SK-N-DZ (cell line): ENCODE measurements at regions not wholly inside any gene's neighbourhood (a gene's known extent, or its start where the extent isn't known, plus 50 kb on each side); places are given as distances from the start of the nearest gene placed in this dataset.
"Not testable (repeated sequence)": the region's sequence is repeated elsewhere in the genome, so short reads cannot be mapped to it uniquely, and the experiment has no call there.

Experiments used
- DNase-seq: peaks from one replicate; pipeline ENCODE4 v3.0.0-alpha.2; 2015; ENCODE audit warnings: low spot score

DNA sequence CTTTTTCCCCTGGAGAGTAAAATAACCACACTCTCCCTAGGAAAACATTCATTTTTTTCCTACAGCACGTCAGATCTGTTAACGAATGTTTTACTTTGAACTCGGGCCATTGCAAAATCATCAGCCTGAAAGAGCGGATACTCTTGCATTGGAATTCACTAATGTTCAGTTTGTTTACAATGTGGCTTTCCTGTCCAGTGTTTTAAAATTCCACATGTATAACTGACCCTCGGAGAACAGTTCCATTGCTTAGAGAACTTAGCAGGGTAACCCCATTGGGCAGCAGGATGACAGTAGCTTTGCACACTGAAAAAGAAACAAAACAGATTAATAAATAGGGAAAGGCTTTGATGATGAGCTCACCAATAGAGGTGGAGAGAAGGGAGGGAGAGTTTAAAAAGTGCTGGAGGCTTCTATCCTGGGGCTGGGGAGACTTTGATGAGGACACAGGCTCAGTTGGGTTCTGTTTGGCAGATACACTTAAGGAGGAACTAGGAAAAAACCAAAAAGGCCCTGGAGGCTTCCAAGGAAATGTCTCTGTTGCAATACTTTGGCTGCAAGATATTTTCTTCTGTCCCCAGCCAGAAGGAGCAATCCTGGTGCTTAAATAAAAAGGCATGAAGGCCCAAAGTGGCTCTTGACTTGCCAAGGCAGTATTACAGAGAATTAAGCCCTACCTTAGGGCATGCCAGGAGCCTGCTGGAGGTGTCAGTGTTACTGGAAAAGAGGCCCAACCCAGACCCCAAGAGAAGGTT is 143.1 kb downstream of the ARSF start:
- DNase-seq = no peak

DNA sequence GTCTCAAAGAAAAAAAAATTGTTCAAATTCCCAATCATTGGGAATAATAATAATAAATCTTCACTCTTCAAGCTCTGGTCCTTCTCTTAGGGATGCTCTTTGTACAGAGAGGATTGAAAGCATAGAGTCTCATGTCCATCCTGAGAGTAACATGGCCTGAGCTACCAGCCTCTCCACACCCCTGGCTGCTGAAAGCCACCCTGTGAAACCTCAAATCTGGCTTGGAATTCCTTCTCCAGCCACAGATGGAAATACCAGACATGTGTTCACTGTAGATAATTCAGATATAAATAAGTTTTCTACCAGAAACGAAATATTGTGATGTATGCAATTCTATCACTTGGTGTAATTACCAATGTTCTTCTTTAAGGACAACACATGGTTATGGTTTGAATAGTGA is 140.6 kb downstream of the ARSF start:
- no peak for DNase-seq

DNA sequence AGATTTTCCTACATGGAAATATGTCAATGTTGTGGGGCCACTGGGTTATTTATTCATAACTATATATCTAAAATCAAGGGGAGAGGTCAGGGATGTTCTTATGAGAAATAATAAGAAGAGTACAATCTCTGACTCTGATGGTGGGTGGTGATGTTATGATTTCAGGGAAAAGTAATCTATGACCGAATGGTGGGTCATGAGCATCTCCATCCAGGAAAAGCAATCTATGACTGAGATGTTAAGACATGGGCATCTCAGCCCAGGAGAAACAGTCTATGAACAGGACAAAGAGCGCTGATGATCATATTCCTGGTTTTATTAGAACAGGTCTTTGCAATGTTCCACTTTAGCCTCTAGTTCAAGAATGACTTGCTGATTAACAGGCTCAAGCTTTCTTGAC is 137.1 kb downstream of the ARSF start:
- DNase-seq = no peak

DNA sequence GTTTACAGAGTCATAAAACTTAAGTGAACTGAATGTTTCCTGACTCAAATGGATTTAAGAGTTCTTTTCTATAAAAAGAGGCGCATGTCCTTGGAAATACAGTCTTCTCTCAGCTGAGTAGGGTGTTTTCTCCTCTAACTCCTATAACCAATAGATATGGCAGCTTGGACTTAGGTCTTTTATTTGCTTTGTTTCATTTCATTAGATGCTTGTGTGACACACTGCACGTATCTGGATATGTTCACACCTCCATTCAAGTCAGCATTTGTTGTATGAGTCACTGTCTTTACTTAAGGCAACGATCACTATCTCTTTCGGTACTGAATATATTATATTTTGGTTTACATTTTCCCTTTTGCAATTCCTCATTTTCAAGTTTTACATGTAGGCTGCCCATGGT is 136.6 kb downstream of the ARSF start:
- DNase-seq = no peak

DNA sequence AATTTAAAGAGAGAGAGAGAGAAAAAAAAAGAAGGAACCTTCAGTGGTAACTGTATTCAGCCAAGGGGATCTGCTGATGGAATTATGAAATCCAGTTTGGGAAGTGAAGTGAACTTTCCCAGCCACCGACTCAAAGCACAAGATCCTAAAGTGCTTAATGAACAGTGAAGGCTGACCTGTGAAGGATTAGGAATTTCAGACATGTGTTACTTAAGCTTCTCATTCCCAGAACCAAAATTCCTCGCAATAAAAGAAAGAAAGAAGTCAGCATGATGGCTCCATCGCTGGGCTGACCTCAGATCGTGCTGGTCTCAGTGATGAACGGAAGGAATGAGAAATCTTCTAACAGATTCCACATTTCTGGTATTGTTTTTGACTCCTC is 135.2 kb downstream of the ARSF start:
- DNase-seq = no peak

DNA sequence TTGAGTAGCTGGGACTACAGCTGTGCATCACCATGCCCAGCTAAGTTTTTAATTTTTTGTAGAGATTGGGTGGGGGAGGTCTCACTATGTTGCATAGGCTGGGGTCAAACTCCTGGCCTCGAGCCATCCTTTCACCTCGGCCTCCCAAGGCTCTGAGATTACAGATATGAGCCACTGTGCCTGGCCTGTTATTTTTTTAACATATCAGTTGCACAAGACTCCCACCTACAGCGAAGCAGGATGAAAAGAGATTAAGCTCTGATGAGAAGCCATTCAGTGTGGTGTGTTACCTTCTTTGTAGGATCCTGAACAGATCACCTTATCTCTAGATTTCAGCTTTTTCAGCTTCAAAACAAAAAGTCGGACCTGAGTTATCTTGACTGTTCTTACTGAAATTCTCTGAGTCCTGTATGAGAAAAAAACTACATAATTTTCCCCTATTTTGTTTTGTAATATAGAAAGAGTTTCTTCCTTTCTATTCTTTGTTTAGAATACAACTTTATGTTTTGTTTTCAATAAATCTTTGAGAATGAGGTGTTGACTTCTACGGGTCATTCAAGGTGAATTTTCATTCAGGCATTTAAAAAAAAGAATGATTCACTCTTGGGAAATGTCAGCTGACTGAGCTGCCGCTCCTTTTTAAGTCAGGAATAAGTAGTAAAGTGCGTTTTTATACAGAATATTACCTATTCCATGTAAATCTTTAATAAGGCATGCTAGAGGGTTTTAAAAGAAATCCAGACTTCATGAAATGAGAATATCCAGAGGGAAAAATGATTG is 134.6 kb downstream of the ARSF start:
- DNase-seq = no peak

DNA sequence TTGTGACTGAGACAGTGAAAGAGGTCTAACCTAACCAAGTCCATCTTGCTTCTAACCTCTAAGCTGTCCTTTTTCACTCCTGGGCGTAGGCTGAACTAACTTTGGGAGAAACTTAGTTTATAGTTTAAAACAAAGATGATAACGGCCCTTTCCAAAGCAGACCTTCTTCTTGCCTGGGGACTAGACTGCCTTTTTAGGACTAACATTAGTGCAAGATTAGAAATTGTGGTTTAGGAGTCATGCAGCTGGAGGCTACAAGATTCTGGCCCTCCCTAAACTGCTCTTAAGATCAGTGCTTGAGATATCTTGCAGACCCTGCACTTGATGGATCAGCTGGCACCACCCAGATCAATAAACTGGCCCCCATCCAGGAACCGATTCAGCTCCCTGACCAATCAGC is 130.9 kb downstream of the ARSF start:
- not testable (repeated sequence) for DNase-seq

DNA sequence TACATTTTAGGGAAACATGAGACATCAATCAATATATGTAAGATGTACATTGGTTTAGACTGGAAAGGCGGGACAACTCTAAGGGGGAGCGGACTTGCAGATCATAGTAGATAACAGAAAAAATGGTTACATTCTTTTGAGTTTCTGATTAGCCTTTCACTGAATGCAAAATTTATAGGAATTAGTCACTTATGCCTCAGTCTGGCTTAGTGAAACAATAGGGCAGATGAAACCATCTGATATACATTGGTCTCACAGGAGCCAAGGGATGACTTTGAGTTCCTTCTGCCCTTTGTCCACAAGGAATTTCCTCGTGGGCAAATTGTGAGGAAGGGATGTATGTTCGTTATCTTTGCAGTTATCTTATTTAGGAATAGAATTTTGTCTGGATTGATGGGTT is 128.2 kb downstream of the ARSF start:
- DNase-seq = no peak

DNA sequence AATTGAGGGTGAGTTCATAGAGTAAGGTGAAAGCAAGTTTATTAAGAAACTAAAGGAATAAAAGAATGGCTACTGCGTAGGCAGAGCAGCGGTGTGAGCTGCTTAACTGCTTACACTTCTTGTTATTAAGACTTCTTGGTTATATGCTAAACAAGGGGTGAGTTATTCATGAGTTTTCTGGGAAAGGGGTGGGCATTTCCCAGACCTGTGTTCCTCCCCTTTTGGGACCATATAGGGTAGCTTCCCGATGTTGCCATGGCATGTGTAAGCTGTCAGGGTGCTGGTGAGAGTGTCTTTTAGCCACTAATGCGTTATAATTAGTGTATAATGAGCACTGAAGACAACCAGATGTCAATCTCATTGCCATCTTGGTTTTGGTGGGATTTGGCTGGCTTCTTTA is 126.5 kb downstream of the ARSF start:
- DNase-seq = peak; percentile 26

DNA sequence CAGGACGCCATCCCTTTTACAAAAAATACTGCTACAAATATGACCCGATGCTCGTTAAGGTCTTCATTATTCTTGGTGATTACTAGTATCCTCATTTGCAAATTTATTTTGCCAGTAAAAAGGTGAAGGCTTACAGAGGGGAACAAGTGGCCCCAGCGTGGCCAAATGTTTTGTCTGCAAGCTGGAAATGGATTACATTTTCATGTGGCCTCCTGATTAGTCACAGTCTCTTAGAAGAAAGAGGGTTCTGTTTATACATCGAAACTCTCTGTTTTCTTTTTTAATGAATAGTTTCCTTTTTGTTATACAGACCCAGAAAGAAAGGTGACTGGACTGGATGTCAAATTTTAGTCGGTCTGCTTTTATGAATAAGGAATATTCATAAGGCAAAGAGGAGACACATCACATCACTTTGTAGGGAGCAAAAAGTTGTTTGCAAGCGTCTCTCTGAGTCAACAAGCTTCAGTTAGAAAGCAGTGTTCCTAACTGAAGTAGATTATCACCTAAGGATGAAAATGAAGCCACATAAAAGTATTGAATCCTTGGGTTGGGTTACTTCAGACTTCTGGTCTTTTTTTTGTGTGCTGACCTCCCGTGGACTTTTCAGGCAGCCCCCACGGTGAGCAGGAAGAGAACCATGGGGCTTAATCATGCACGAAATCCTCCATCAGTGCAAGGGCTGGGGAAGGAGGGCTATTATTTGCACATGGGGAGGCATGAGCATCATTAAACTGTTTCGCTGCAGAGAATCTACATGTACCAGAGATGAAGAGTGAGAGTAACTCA is 125.6 kb downstream of the ARSF start:
- no peak for DNase-seq

DNA sequence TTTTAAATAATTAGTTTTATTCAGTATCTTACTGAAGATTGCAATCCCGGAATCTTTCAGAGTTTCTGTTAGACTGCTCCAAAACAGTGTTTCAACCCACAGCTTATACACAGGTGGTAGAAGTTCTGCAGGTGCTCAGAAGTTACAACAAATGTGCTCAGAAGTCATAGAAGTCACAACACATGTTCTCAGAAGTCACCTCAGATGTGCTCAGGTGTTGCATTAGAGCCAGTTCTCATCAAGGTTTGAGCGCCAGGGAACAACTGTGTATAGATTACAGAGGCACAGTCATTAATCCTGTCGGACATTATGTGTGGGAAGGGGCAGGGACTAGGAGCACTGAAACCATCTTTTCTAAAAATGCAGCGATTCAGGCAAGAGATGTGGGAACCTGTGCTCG is 124.5 kb downstream of the ARSF start:
- no peak for DNase-seq
